NCI-H524 treated with DMSO at 0.1 percent for 48 hours (cell line): ENCODE measurements at regions not wholly inside any gene's neighbourhood (a gene's known extent, or its start where the extent isn't known, plus 50 kb on each side); places are given as distances from the start of the nearest gene placed in this dataset.
"Not testable (repeated sequence)": the region's sequence is repeated elsewhere in the genome, so short reads cannot be mapped to it uniquely, and the experiment has no call there.

ENCODE experiments used
- DNase-seq: peaks from one replicate; lab custom pipeline; 2025; lab: John Stamatoyannopoulos, UW

GRCh38 chr2:224650815-224651439, 65.2 kb downstream of the CCDC195 start:
- peak; percentile 19 for DNase-seq

GRCh38 chr2:224647684-224648083, 62.5 kb upstream of the CUL3 start:
- DNase-seq, result not testable (repeated sequence)

GRCh38 chr2:224646242-224646846, 61.2 kb upstream of the CUL3 start:
- no peak for DNase-seq

- DNase-seq, result no peak
Measured at GRCh38 chr2:224645722-224646121, 60.6 kb upstream of the CUL3 start.

- no peak for DNase-seq
Measured at GRCh38 chr2:224640679-224641078, 55.5 kb upstream of the CUL3 start.

- DNase-seq, result no peak
Measured at GRCh38 chr2:224638301-224638823, 53.2 kb upstream of the CUL3 start.
